ENCODE measurements at regions not wholly inside any gene's neighbourhood (a gene's known extent, or its start where the extent isn't known, plus 50 kb on each side); places are given as distances from the start of the nearest gene placed in this dataset.

GRCh38 chr13:63948045-63948444 is 2532.4 kb upstream of the PCDH20 start:
- no peak overlapping the region for H3K27ac ChIP-seq (ENCODE audit: low read depth in 1 of 2, low read length in 2 of 2)
- DNase-seq (no peak), ATAC-seq (ENCODE audit: low FRiP score) (no peak)
- no peaks in the 10 kb centered on the region for H3K36me3 ChIP-seq (ENCODE audit: control insufficient read depth in 1 of 2, insufficient read depth in 2 of 2, low read length in 1 of 2)
- H3K27me3 ChIP-seq (ENCODE audit: control insufficient read depth in 1 of 2, insufficient read depth in 2 of 2, low read length in 1 of 2), result no peaks in the 10 kb centered on the region
- H3K4me1 ChIP-seq (ENCODE audit: control insufficient read depth in 1 of 2, insufficient read depth in 2 of 2, low read length in 2 of 2), result no peaks in the 10 kb centered on the region
- intact Hi-C loops (cut with DNase I), result no loop called here
- H3K9me3 ChIP-seq (ENCODE audit: control insufficient read depth, low read length), result no peaks in the 10 kb centered on the region
- WGBS, 2 donors, result 88 to 89% methylated on average over 3 of the region's 3 CpGs
- no peak overlapping the region for H3K4me3 ChIP-seq (ENCODE audit: low read length in 2 of 2)

- no peaks in the 10 kb centered on the region for H3K9me3 ChIP-seq (ENCODE audit: control insufficient read depth, low read length)
- no peaks in the 10 kb centered on the region for H3K4me1 ChIP-seq (ENCODE audit: control insufficient read depth in 1 of 2, insufficient read depth in 2 of 2, low read length in 2 of 2)
- H3K27me3 ChIP-seq (ENCODE audit: control insufficient read depth in 1 of 2, insufficient read depth in 2 of 2, low read length in 1 of 2), result no peaks in the 10 kb centered on the region
- no peak overlapping the region for H3K4me3 ChIP-seq (ENCODE audit: low read length in 2 of 2)
- no peak for DNase-seq
- H3K36me3 ChIP-seq (ENCODE audit: control insufficient read depth in 1 of 2, insufficient read depth in 2 of 2, low read length in 1 of 2), result no peaks in the 10 kb centered on the region
- ATAC-seq (ENCODE audit: low FRiP score), result no peak
- no peak overlapping the region for H3K27ac ChIP-seq (ENCODE audit: low read depth in 1 of 2, low read length in 2 of 2)
- intact Hi-C loops (cut with DNase I), result no loop called here
Measured at GRCh38 chr13:63944911-63945310, 2529.3 kb upstream of the PCDH20 start.

DNA sequence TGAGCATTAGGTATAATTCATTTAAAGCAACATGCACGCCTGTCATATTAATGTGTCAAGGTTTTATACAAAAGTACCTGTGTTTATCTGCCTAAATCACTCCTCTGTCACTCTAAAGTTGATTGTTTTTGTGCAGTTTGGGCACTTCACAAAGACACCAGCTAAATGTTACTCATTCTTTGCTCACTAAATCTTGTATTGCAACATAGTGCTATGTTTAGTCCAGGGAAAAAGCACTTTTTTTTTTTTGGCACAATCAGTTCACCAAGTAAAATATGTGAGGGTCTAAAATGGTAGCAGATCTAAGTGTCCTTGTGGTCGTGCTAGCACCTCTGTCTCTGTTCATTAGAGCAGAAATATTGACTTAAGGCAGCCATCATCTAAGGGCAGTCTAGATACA is 2526.7 kb upstream of the PCDH20 start:
- Histone ChIP-seq H3K27me3 (ENCODE audit: control insufficient read depth in 1 of 2, insufficient read depth in 2 of 2, low read length in 1 of 2) (no peaks in the 10 kb centered on the region), H3K4me3 (ENCODE audit: low read length in 2 of 2) (no peak overlapping the region), H3K36me3 (ENCODE audit: control insufficient read depth in 1 of 2, insufficient read depth in 2 of 2, low read length in 1 of 2) (no peaks in the 10 kb centered on the region), H3K4me1 (ENCODE audit: control insufficient read depth in 1 of 2, insufficient read depth in 2 of 2, low read length in 2 of 2) (no peaks in the 10 kb centered on the region), H3K27ac (ENCODE audit: low read depth in 1 of 2, low read length in 2 of 2) (no peak overlapping the region), H3K9me3 (ENCODE audit: control insufficient read depth, low read length) (no peaks in the 10 kb centered on the region)
- ATAC-seq (ENCODE audit: low FRiP score) (no peak), DNase-seq (no peak)
- intact Hi-C loops (cut with DNase I), result no loop called here
- 57 to 65% methylated on average over 2 of the region's 2 CpGs for WGBS, 2 donors

DNA sequence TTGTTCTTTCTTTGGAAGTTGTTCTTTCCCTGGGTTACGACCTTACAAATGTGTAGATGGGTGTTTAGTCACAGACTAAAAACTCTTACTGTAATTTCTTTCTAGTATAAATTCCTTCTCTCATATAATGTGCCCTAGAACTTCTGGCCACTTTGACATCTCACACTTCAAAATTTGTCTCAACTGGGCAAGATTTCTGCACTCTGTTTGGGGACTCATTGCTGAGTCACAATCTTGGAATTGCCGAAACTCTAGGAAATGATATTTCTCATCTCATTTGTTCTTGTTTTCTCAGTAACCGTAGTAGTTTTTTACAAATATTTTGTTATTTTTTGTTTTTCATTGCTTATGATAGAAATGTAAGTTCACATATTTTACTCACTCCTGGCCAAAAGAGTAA is 2523.2 kb upstream of the PCDH20 start:
- Histone ChIP-seq H3K4me3 (ENCODE audit: low read length in 2 of 2) (no peak overlapping the region), H3K27ac (ENCODE audit: low read depth in 1 of 2, low read length in 2 of 2) (no peak overlapping the region), H3K36me3 (ENCODE audit: control insufficient read depth in 1 of 2, insufficient read depth in 2 of 2, low read length in 1 of 2) (no peaks in the 10 kb centered on the region), H3K27me3 (ENCODE audit: control insufficient read depth in 1 of 2, insufficient read depth in 2 of 2, low read length in 1 of 2) (peaks cover 0 to 1% of the 10 kb centered on the region in 2 donors), H3K4me1 (ENCODE audit: control insufficient read depth in 1 of 2, insufficient read depth in 2 of 2, low read length in 2 of 2) (no peaks in the 10 kb centered on the region), H3K9me3 (ENCODE audit: control insufficient read depth, low read length) (no peaks in the 10 kb centered on the region)
- WGBS, 2 donors, result 71 to 82% methylated on average over 3 of the region's 3 CpGs
- intact Hi-C loops (cut with DNase I), result no loop called here
- DNase-seq (no peak), ATAC-seq (ENCODE audit: low FRiP score) (no peak)

DNA sequence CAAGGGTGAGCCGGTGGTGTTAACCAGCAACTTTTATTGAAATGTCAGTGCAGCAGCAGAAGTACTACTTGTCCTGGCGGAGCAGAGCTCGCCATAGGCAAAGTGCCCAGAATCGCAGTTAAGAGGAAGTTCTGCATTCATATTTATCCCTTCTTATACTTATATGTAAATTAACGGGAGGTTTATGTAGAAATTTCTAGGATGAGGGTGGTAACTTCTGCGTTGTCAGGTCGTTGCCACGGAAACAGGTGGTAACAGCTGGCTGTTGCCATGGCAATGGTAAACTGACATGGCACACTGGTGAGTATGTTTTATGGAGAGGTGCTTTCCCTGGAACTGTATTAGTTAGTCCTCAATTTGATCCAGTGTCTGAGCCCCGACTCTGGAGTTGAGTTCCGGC is 2494.9 kb upstream of the PCDH20 start:
- ATAC-seq (ENCODE audit: low FRiP score), result no peak
- Histone ChIP-seq H3K27ac (ENCODE audit: low read depth in 1 of 2, low read length in 2 of 2) (no peak overlapping the region), H3K9me3 (ENCODE audit: control insufficient read depth, low read length) (no peaks in the 10 kb centered on the region), H3K27me3 (ENCODE audit: control insufficient read depth in 1 of 2, insufficient read depth in 2 of 2, low read length in 1 of 2) (no peaks in the 10 kb centered on the region), H3K4me1 (ENCODE audit: control insufficient read depth in 1 of 2, insufficient read depth in 2 of 2, low read length in 2 of 2) (peaks cover 0 to 2% of the 10 kb centered on the region in 2 donors), H3K36me3 (ENCODE audit: control insufficient read depth in 1 of 2, insufficient read depth in 2 of 2, low read length in 1 of 2) (no peaks in the 10 kb centered on the region), H3K4me3 (ENCODE audit: low read length in 2 of 2) (no peak overlapping the region)
- peak in 1 of 2 donors; percentile 24 for DNase-seq
- 30 to 31% methylated on average over 10 of the region's 10 CpGs for WGBS, 2 donors
- intact Hi-C loops (cut with DNase I), result no loop called here

GRCh38 chr13:63909726-63910375 is 2494.2 kb upstream of the PCDH20 start:
- no peak for ATAC-seq (ENCODE audit: low FRiP score)
- Histone ChIP-seq H3K4me3 (ENCODE audit: low read length in 2 of 2) (no peak overlapping the region), H3K27ac (ENCODE audit: low read depth in 1 of 2, low read length in 2 of 2) (no peak overlapping the region), H3K36me3 (ENCODE audit: control insufficient read depth in 1 of 2, insufficient read depth in 2 of 2, low read length in 1 of 2) (no peaks in the 10 kb centered on the region), H3K9me3 (ENCODE audit: control insufficient read depth, low read length) (no peaks in the 10 kb centered on the region), H3K27me3 (ENCODE audit: control insufficient read depth in 1 of 2, insufficient read depth in 2 of 2, low read length in 1 of 2) (no peaks in the 10 kb centered on the region), H3K4me1 (ENCODE audit: control insufficient read depth in 1 of 2, insufficient read depth in 2 of 2, low read length in 2 of 2) (peaks cover 0 to 2% of the 10 kb centered on the region in 2 donors)
- WGBS, 2 donors, result 60 to 61% methylated on average over 6 of the region's 6 CpGs
- intact Hi-C loops (cut with DNase I), result no loop called here
- DNase-seq, result no peak

GRCh38 chr13:63902141-63902540 is 2486.5 kb upstream of the PCDH20 start:
- DNase-seq (no peak), ATAC-seq (ENCODE audit: low FRiP score) (no peak)
- intact Hi-C loops (cut with DNase I), result loop anchor here in 1 of 2 donors (5.0 kb wide), 1 partner anchor 715 kb away; no protein-coding TSS in a partner anchor
- Histone ChIP-seq H3K9me3 (ENCODE audit: control insufficient read depth, low read length) (no peaks in the 10 kb centered on the region), H3K36me3 (ENCODE audit: control insufficient read depth in 1 of 2, insufficient read depth in 2 of 2, low read length in 1 of 2) (no peaks in the 10 kb centered on the region), H3K27ac (ENCODE audit: low read depth in 1 of 2, low read length in 2 of 2) (no peak overlapping the region), H3K27me3 (ENCODE audit: control insufficient read depth in 1 of 2, insufficient read depth in 2 of 2, low read length in 1 of 2) (no peaks in the 10 kb centered on the region), H3K4me3 (ENCODE audit: low read length in 2 of 2) (no peak overlapping the region), H3K4me1 (ENCODE audit: control insufficient read depth in 1 of 2, insufficient read depth in 2 of 2, low read length in 2 of 2) (no peaks in the 10 kb centered on the region)
- WGBS, 2 donors, result 93 to 96% methylated on average over 9 of the region's 9 CpGs

DNA sequence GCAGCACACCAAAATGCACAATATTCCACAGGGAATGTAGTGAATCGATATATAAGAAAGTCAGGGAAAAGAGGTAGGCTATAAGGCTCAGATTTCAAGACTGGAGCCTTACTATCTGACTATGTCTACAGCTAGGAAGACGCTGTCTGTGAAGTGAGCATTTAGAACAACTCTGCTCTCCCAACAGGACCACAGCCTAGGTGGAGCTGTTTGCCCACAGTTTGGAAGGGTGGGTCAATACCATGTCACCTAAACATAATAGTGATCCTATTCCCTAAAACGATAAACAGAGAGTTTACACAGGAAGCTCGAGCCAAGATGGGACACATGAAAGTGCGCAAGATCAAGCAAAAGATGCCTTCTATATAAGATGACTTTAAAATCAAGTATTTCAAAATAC is 2486.0 kb upstream of the PCDH20 start:
- ATAC-seq (ENCODE audit: low FRiP score), result no peak
- no peaks in the 10 kb centered on the region for H3K4me1 ChIP-seq (ENCODE audit: control insufficient read depth in 1 of 2, insufficient read depth in 2 of 2, low read length in 2 of 2)
- no peak for DNase-seq
- no peaks in the 10 kb centered on the region for H3K36me3 ChIP-seq (ENCODE audit: control insufficient read depth in 1 of 2, insufficient read depth in 2 of 2, low read length in 1 of 2)
- intact Hi-C loops (cut with DNase I), result loop anchor here in 1 of 2 donors (5.0 kb wide), 1 partner anchor 716 kb away; no protein-coding TSS in a partner anchor
- no peaks in the 10 kb centered on the region for H3K27me3 ChIP-seq (ENCODE audit: control insufficient read depth in 1 of 2, insufficient read depth in 2 of 2, low read length in 1 of 2)
- WGBS, 2 donors, result 92 to 95% methylated on average over 5 of the region's 5 CpGs
- H3K4me3 ChIP-seq (ENCODE audit: low read length in 2 of 2), result no peak overlapping the region
- H3K9me3 ChIP-seq (ENCODE audit: control insufficient read depth, low read length), result no peaks in the 10 kb centered on the region
- no peak overlapping the region for H3K27ac ChIP-seq (ENCODE audit: low read depth in 1 of 2, low read length in 2 of 2)

- WGBS, 2 donors, result 87 to 90% methylated on average over 1 of the region's 1 CpG
- H3K27me3 ChIP-seq (ENCODE audit: control insufficient read depth in 1 of 2, insufficient read depth in 2 of 2, low read length in 1 of 2), result no peaks in the 10 kb centered on the region
- H3K36me3 ChIP-seq (ENCODE audit: control insufficient read depth in 1 of 2, insufficient read depth in 2 of 2, low read length in 1 of 2), result no peaks in the 10 kb centered on the region
- ATAC-seq (ENCODE audit: low FRiP score) (no peak), DNase-seq (no peak)
- H3K9me3 ChIP-seq (ENCODE audit: control insufficient read depth, low read length), result no peaks in the 10 kb centered on the region
- intact Hi-C loops (cut with DNase I), result loop anchor here in 1 of 2 donors (5.0 kb wide), 1 partner anchor 717 kb away; no protein-coding TSS in a partner anchor
- H3K27ac ChIP-seq (ENCODE audit: low read depth in 1 of 2, low read length in 2 of 2), result no peak overlapping the region
- no peaks in the 10 kb centered on the region for H3K4me1 ChIP-seq (ENCODE audit: control insufficient read depth in 1 of 2, insufficient read depth in 2 of 2, low read length in 2 of 2)
- H3K4me3 ChIP-seq (ENCODE audit: low read length in 2 of 2), result no peak overlapping the region
Measured at GRCh38 chr13:63900406-63900805, 2484.8 kb upstream of the PCDH20 start.
